ENCODE measurements at regions not wholly inside any gene's neighbourhood (a gene's known extent, or its start where the extent isn't known, plus 50 kb on each side); places are given as distances from the start of the nearest gene placed in this dataset.

DNA sequence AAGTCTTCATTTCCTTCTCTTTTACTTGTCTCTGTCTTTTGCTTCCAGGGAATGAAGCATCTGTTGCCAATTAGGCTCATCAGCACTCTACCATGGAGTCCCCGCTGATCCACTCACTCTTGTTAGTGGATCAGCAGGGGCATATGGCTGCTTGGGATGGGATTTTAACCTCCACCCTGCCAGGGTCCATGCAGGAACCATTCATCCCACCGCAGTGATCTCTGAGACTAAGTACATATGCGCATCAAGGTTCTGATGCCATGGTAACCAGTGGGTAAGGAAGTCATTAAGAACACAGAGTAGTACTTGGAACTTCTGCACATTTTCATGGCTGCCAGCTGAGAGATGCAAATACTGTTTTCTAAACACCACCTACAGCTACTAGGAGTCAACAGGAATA, 374.0 kb upstream of the ALCAM start:
- DNase-seq (ENCODE audit: low spot score) (no peak), ATAC-seq (ENCODE audit: low FRiP score) (no peak)
- TF ChIP-seq, protein P1, sequence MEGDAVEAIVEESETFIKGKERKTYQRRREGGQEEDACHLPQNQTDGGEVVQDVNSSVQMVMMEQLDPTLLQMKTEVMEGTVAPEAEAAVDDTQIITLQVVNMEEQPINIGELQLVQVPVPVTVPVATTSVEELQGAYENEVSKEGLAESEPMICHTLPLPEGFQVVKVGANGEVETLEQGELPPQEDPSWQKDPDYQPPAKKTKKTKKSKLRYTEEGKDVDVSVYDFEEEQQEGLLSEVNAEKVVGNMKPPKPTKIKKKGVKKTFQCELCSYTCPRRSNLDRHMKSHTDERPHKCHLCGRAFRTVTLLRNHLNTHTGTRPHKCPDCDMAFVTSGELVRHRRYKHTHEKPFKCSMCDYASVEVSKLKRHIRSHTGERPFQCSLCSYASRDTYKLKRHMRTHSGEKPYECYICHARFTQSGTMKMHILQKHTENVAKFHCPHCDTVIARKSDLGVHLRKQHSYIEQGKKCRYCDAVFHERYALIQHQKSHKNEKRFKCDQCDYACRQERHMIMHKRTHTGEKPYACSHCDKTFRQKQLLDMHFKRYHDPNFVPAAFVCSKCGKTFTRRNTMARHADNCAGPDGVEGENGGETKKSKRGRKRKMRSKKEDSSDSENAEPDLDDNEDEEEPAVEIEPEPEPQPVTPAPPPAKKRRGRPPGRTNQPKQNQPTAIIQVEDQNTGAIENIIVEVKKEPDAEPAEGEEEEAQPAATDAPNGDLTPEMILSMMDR (IDR thresholded peaks at IDR 0.05): no peak

DNA sequence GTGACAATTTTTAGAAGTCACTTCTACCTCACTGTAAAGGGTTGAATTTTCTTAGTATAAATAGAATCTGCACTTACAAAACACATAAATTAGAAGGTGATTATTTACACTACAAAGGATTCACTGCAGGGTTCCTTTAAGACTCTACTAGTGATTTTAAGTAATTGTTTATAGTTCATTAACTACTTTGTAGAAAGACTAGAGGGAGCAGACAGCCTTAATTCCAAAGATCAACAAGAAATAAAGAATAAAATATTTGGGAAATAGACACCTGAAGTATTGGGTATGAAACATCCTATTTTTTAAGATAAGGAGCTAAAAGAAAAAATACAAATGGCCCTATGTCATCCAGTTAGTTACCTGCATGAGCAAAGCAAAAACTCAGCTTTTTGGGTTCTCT, 360.5 kb upstream of the ALCAM start:
- ATAC-seq (ENCODE audit: low FRiP score): no peak
- TF ChIP-seq, protein P1 (IDR thresholded peaks at IDR 0.05): no peak
- no peak for DNase-seq (ENCODE audit: low spot score)

DNA sequence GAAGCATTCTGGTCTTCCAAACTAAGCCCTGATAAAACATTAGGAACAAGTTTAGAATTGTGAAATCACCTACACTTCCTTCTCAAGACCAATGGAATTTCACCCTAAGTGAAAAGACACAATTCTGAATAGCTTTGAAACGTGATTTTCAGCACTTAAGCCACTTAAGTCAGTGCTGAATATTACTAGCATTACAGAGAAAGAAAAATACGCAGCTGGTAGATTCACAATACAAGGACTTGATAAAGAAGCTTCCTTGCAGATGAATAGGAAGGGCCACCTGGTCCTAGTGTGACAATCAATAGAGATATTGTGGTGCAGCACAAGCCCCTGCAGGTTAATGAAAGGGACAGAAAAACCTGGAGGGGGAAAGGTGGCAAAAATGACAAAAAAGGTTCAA, 353.1 kb upstream of the ALCAM start:
- ATAC-seq (ENCODE audit: low FRiP score) (no peak), DNase-seq (ENCODE audit: low spot score) (no peak)
- TF ChIP-seq, protein P1 (IDR thresholded peaks at IDR 0.05): no peak

DNA sequence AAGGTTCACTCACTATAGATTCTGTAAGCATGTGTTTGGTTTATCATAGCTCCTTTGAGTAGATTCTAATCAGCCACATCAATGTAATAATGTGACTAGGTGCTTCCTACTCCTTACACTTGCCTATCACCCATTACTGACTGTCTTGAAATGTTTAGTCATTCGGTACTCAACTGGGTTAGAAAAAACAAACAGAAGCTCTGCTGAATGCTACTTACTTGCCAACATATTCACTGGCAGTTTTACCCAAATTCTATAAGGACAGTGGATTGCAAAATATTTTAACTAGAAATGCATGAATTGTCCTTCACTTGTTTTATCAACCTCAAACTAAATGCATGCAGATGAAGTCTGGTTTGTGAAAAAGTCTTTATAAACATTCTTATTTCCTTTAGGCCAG, 352.1 kb upstream of the ALCAM start:
- DNase-seq (ENCODE audit: low spot score): no peak
- ATAC-seq (ENCODE audit: low FRiP score): no peak
- TF ChIP-seq, protein P1 (IDR thresholded peaks at IDR 0.05): no peak

DNA sequence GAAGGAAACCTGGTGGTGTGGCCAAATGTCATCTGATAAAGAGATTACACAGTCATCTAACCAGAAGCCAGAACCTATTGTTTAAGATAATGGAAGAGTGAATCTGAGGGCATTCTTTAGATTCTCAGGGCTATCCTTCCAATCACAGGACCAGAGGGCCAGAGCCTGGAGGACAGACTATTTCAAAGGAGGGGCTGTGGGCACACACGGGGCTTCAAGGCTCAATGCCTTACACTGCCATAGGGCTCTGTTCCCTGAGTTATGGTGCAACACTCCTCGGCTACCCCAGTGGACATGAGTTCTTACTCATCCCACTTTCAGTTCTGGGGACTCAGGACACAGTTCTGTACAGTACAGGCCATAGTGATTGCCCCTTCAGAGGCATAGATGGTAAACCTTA, 343.9 kb upstream of the ALCAM start:
- ATAC-seq (ENCODE audit: low FRiP score): no peak
- no peak for DNase-seq (ENCODE audit: low spot score)
- TF ChIP-seq, protein P1 (IDR thresholded peaks at IDR 0.05): no peak

DNA sequence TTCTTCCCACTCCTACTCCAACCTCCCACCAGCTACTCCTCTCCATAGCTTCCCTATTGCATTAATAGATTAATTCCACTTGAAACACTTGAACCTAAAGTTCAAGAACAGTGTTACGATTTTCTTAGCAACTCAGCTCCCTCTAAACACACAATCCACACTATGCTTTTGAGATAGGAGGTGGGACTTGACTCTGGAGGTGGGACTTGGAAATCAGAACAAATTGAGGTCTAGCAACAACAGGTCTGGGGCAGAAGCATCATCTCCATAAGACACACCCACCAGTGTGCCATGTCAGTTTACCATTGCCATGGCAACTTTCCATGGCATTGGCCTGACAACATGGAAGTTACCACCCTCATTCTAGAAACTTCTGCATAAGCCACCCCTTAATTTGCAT, 336.5 kb upstream of the ALCAM start:
- TF ChIP-seq, protein P1 (IDR thresholded peaks at IDR 0.05): no peak
- ATAC-seq (ENCODE audit: low FRiP score): no peak

DNA sequence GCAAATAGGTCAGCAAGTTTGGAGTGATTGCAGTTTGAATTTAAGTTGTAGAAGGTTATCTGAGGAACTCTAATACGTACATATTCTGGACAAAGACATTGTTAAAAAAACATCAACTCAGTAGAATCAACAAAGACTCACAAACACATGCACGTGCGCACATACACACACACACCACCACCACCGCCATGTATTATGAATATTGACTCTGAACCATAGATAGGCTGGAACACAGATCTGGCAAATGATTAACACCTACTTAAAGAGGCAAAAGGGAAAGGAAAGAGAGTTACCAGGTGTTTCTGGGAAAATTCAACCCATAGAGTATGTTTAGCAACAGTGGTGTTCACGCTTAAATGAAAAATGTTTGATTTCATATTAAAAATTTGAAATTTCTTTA, 334.2 kb upstream of the ALCAM start:
- DNase-seq (ENCODE audit: low spot score) (no peak), ATAC-seq (ENCODE audit: low FRiP score) (no peak)
- TF ChIP-seq, protein P1 (IDR thresholded peaks at IDR 0.05): no peak

More for the DNA sequence above, 336.5 kb upstream of the ALCAM start:
- DNase-seq (ENCODE audit: low spot score): no peak
